ENCODE measurements at regions not wholly inside any gene's neighbourhood (a gene's known extent, or its start where the extent isn't known, plus 50 kb on each side); places are given as distances from the start of the nearest gene placed in this dataset.

GRCh38 chr16:29320274-29320999 lies 86.1 kb downstream of the NPIPB11 start:
- TF ChIP-seq CTCF (IDR thresholded peaks at IDR 0.05) = no peak
- no peak for TF ChIP-seq EZH2 (IDR thresholded peaks at IDR 0.05)
